A673 (cell line): ENCODE measurements at regions not wholly inside any gene's neighbourhood (a gene's known extent, or its start where the extent isn't known, plus 50 kb on each side); places are given as distances from the start of the nearest gene placed in this dataset.

ENCODE experiments used
- EZH2 ChIP-seq: fragments of 200-600 bp; sonication (generic); IDR thresholded peaks from 2 replicates; pipeline ENCODE4 v1.6.1; 2017; ENCODE audit warnings: borderline replicate concordance, low read depth, mild to moderate bottlenecking, mixed read lengths, antibody characterized with exemption, low read length; ENCODE audit not compliant: poor library complexity, severe bottlenecking
- TF ChIP-seq, protein P1 (sequence below): fragments of 300-800, 200-600 bp; sonication (generic); conservative IDR thresholded peaks from 2 replicates; pipeline ENCODE4 v1.5.1; 2017; ENCODE audit warnings: low read depth, mild to moderate bottlenecking, antibody characterized with exemption, low read length, moderate library complexity, mixed read lengths

DNA sequence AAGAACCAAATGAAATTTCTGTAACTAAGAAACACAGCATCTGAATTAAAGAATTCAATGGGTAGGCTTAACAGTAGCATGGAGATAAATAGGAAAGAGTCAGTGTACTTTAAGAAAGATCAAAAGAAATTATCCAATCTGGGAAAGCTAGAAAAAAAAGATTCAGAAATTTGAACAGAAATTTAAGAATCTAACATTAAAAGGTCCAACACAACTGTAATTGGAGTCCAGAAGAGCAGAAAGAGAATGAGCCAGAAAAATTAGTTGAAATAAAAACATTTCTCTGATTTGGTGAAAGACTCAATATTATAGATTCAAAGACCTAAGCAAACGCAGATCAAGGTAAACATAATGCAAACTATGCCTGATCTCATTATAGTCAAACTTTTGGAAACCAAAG lies 187.1 kb downstream of the C3orf38 start:
- TF ChIP-seq EZH2: no peak
- TF ChIP-seq, protein P1, sequence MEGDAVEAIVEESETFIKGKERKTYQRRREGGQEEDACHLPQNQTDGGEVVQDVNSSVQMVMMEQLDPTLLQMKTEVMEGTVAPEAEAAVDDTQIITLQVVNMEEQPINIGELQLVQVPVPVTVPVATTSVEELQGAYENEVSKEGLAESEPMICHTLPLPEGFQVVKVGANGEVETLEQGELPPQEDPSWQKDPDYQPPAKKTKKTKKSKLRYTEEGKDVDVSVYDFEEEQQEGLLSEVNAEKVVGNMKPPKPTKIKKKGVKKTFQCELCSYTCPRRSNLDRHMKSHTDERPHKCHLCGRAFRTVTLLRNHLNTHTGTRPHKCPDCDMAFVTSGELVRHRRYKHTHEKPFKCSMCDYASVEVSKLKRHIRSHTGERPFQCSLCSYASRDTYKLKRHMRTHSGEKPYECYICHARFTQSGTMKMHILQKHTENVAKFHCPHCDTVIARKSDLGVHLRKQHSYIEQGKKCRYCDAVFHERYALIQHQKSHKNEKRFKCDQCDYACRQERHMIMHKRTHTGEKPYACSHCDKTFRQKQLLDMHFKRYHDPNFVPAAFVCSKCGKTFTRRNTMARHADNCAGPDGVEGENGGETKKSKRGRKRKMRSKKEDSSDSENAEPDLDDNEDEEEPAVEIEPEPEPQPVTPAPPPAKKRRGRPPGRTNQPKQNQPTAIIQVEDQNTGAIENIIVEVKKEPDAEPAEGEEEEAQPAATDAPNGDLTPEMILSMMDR: no peak
